Spleen (tissue), 11 donors: ENCODE measurements at regions not wholly inside any gene's neighbourhood (a gene's known extent, or its start where the extent isn't known, plus 50 kb on each side); places are given as distances from the start of the nearest gene placed in this dataset.

Experiments used
- DNase-seq: peaks from one replicate; pipeline ENCODE4 v3.0.0-alpha.2; 2020
- H3K27ac ChIP-seq, 8 donors: fragments of 200-600 bp; sonication (generic) in 7 of 8; 1 replicate in 4 of 8; 2 replicates in 4 of 8; pipeline versions ENCODE4 v1.5.0 to v1.8.0; 2016 to 2021; ENCODE audit warnings: inconsistent platforms in 4 of 8, mild to moderate bottlenecking in 4 of 8, moderate library complexity in 1 of 8
- H3K27me3 ChIP-seq, 7 donors: fragments of 200-600 bp; sonication (generic) in 6 of 7; replicated peaks in 1 of 7; 1 replicate in 4 of 7; 2 replicates in 3 of 7; pipeline versions ENCODE4 v1.5.0 to v1.8.0; 2016 to 2021; ENCODE audit warnings: inconsistent platforms in 3 of 7, mild to moderate bottlenecking in 1 of 7
- H3K36me3 ChIP-seq, 6 donors: fragments of 200-600 bp; sonication (generic) in 5 of 6; 1 replicate in 4 of 6; 2 replicates in 2 of 6; pipeline versions ENCODE4 v1.5.0 to v1.8.0; 2016 to 2021; ENCODE audit warnings: inconsistent platforms in 2 of 6
- H3K4me1 ChIP-seq, 6 donors: fragments of 200-600 bp; sonication (generic) in 5 of 6; 1 replicate in 3 of 6; 2 replicates in 3 of 6; pipeline versions ENCODE4 v1.5.0 to v1.8.0; 2016 to 2021; ENCODE audit warnings: inconsistent platforms in 3 of 6
- H3K4me3 ChIP-seq, 8 donors: fragments of 200-600 bp; sonication (generic) in 7 of 8; 1 replicate in 4 of 8; 2 replicates in 4 of 8; pipeline versions ENCODE4 v1.5.0 to v1.8.0; 2016 to 2021; ENCODE audit warnings: inconsistent platforms in 4 of 8, mild to moderate bottlenecking in 4 of 8, moderate library complexity in 2 of 8
- H3K9me3 ChIP-seq, 8 donors: fragments of 200-600 bp; sonication (generic) in 7 of 8; 1 replicate in 4 of 8; 2 replicates in 4 of 8; pipeline versions ENCODE4 v1.5.0 to v1.8.0; 2016 to 2021; ENCODE audit warnings: inconsistent platforms in 4 of 8
- POLR2A ChIP-seq, 3 donors: fragments of 450-650 bp; IDR thresholded peaks; one replicate each; pipeline ENCODE4 v1.5.1; 2017; ENCODE audit warnings: antibody characterized with exemption in 3 of 3, mild to moderate bottlenecking in 1 of 3
- POLR2AphosphoS5 ChIP-seq, 3 donors: sonication (generic); formaldehyde crosslinking; IDR thresholded peaks; one replicate each; pipeline ENCODE4 v1.5.1; 2017; ENCODE audit warnings: antibody characterized with exemption in 3 of 3
- WGBS, 5 donors: extraction: QIAGEN DNeasy Blood & Tissue Kit in 3 of 5; methylation state at CpG; one replicate each; pipeline versions ENCODE4 v1.1.5 to v1.1.7; 2013 to 2018; 5-methylcytosine and 5-hydroxymethylcytosine counted together
- intact Hi-C: fragments of 100-400 bp; cut with DNase I; formaldehyde crosslinking; loops from one replicate; pipeline ENCODE4 v1.15.0; 2023; ENCODE audit warnings: low total_unique reads
- TF ChIP-seq, protein P1 (sequence below), 11 experiments: fragments of 200-600 bp in 7 of 11; fragments of 450-650 bp in 4 of 11; sonication (generic) in 4 of 11; IDR thresholded peaks in 8 of 11; conservative IDR thresholded peaks in 3 of 11; 1 replicate in 7 of 11; 2 replicates in 4 of 11; pipeline versions ENCODE4 v1.4.0 to v1.8.0; 2016 to 2021; ENCODE audit warnings: antibody characterized with exemption in 11 of 11, inconsistent platforms in 4 of 11, mild to moderate bottlenecking in 1 of 11
- donor health status: healthy with polysubstance abuse.
- donor health status: DM: no; HTN: no; CAD: no; lungs with moderate emphysema.
- donor health status: DM: no; HTN: no; CAD: no.
- donor health status: Bipolar disorder and iron deficiency.
- donor health status: healthy.
- donor health status: DM: no; HTN: no; CAD: no.
- donor health status: DM: yes; HTN: yes; CAD: no.

GRCh38 chr18:70455731-70456130, 166.9 kb downstream of the SOCS6 start:
- no peak for TF ChIP-seq POLR2AphosphoS5 (IDR thresholded peaks at IDR 0.05)
- TF ChIP-seq POLR2A (IDR thresholded peaks at IDR 0.05): no peak
- TF ChIP-seq, protein P1, sequence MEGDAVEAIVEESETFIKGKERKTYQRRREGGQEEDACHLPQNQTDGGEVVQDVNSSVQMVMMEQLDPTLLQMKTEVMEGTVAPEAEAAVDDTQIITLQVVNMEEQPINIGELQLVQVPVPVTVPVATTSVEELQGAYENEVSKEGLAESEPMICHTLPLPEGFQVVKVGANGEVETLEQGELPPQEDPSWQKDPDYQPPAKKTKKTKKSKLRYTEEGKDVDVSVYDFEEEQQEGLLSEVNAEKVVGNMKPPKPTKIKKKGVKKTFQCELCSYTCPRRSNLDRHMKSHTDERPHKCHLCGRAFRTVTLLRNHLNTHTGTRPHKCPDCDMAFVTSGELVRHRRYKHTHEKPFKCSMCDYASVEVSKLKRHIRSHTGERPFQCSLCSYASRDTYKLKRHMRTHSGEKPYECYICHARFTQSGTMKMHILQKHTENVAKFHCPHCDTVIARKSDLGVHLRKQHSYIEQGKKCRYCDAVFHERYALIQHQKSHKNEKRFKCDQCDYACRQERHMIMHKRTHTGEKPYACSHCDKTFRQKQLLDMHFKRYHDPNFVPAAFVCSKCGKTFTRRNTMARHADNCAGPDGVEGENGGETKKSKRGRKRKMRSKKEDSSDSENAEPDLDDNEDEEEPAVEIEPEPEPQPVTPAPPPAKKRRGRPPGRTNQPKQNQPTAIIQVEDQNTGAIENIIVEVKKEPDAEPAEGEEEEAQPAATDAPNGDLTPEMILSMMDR (IDR thresholded peaks at IDR 0.05 in 8 of 11, conservative IDR thresholded peaks at IDR 0.05 in 3 of 11): no peak
- Histone ChIP-seq H3K36me3 (no peaks in the 10 kb centered on the region), H3K4me3 (no peak overlapping the region), H3K9me3 (no peaks in the 10 kb centered on the region), H3K4me1 (no peaks in the 10 kb centered on the region), H3K27me3 (peaks cover 0 to 19% (median 0%) of the 10 kb centered on the region in 7 donors), H3K27ac (no peak overlapping the region)
- intact Hi-C loops: no loop called here
- DNase-seq: no peak
- WGBS, 5 donors: 59 to 76% (median 70%) methylated on average over 2 of the region's 2 CpGs

DNA sequence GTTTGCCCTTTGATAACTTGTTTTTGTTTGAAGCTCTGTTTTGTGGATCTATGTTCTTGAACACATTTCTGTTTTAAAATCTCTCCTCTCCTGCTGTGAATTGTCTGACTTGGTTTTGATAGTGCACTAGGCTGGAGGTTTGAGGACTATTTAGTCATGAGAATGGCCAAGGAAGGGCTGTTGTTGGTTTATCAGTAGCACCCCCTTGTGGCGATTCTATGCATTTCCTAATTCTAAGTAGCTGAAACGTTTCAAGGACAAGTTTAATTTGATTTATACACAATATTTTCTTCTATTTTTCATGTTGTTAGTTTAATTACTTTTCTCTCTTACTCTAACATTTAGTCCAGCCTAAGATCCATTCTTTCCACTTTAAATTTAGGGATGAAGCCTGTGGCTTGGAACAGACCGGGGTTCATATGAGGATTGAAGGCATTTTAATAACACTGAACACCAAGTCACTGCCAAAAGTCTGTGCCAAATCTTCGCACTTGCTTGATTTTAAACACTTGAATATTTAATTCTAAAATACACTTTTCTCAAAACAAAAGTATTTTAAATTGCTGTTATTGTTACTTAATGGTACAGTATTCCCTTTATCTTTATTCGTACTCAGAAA, 166.0 kb downstream of the SOCS6 start:
- Histone ChIP-seq H3K4me1 (no peaks in the 10 kb centered on the region), H3K27ac (no peak overlapping the region), H3K36me3 (no peaks in the 10 kb centered on the region), H3K4me3 (no peak overlapping the region), H3K9me3 (no peaks in the 10 kb centered on the region), H3K27me3 (peaks cover 0 to 12% (median 0%) of the 10 kb centered on the region in 7 donors)
- intact Hi-C loops: no loop called here
- TF ChIP-seq POLR2A (IDR thresholded peaks at IDR 0.05): no peak
- TF ChIP-seq, protein P1 (IDR thresholded peaks at IDR 0.05 in 8 of 11, conservative IDR thresholded peaks at IDR 0.05 in 3 of 11): peak; percentile 15 to 75 (median 57)
- 41 to 48% (median 45%) methylated on average over 5 of the region's 5 CpGs for WGBS, 5 donors
- DNase-seq: no peak

DNA sequence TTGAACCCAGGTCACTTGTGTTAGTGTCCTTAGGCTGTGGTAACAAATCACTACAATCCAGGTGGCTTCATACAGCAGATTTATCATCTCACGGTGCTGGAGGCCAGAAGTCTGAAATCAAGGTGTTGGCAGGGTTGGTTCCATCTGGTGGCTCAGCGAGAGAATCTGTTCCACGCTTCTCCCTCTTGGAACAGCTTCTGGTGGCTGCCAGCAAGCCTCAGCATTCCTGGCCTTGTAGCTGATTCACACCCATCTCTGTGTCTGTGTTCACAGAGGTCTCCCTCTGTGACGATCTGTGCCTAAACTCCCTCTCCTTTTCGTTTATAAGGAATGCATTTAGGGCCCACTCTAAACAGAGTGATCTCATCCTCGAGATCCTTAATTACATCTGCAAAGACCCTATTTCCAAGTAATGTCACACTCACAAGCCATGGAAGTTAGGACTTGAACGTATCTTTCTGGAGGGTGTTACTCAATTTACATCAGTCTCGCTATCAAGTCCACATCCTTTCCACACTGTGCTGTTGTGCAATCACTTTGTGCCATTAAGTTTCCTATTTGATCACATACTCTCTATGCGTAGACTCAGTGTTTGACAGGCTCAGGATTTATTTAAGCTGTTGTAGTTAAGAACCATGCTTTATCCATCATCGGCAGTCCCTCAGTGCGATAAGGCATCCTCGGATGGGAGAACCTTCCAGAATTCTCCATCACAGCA, 164.4 kb downstream of the SOCS6 start:
- Histone ChIP-seq H3K36me3 (no peaks in the 10 kb centered on the region), H3K4me1 (no peaks in the 10 kb centered on the region), H3K27me3 (no peaks in the 10 kb centered on the region), H3K27ac (no peak overlapping the region), H3K4me3 (no peak overlapping the region), H3K9me3 (no peaks in the 10 kb centered on the region)
- DNase-seq: no peak
- intact Hi-C loops: no loop called here
- 76 to 86% (median 82%) methylated on average over 12 of the region's 12 CpGs for WGBS, 5 donors
- TF ChIP-seq, protein P1 (IDR thresholded peaks at IDR 0.05 in 8 of 11, conservative IDR thresholded peaks at IDR 0.05 in 3 of 11): no peak
- no peak for TF ChIP-seq POLR2A (IDR thresholded peaks at IDR 0.05)
- no peak for TF ChIP-seq POLR2AphosphoS5 (IDR thresholded peaks at IDR 0.05)

DNA sequence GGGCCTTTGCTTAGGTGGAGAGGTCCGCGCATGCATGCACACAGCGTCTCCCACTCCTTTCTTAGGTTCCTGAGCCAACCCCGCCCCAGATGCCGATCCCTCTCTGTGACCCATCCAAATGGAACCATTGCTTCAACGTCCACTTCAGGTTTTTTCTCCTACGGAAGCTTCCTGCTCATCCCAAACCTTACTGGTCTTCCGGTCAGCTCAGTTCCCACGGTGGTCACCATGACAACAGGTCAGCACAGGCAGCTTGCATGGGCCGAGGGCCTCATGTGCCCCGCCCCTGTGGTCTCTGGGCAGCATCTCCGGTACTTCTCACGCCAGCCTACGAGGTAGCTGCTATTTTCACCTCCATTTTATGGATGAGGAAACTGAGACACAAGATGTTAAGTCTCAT, 163.7 kb downstream of the SOCS6 start:
- Histone ChIP-seq H3K36me3 (no peaks in the 10 kb centered on the region), H3K4me1 (no peaks in the 10 kb centered on the region), H3K4me3 (no peak overlapping the region), H3K9me3 (no peaks in the 10 kb centered on the region), H3K27ac (no peak overlapping the region), H3K27me3 (no peaks in the 10 kb centered on the region)
- DNase-seq: no peak
- WGBS, 5 donors: 72 to 85% (median 80%) methylated on average over 14 of the region's 14 CpGs
- TF ChIP-seq POLR2AphosphoS5 (IDR thresholded peaks at IDR 0.05) (no peak), POLR2A (IDR thresholded peaks at IDR 0.05) (no peak)
- TF ChIP-seq, protein P1 (IDR thresholded peaks at IDR 0.05 in 8 of 11, conservative IDR thresholded peaks at IDR 0.05 in 3 of 11): no peak
- intact Hi-C loops: no loop called here
